ENCODE measurements at regions not wholly inside any gene's neighbourhood (a gene's known extent, or its start where the extent isn't known, plus 50 kb on each side); places are given as distances from the start of the nearest gene placed in this dataset.
"Not testable (repeated sequence)": the region's sequence is repeated elsewhere in the genome, so short reads cannot be mapped to it uniquely, and the experiment has no call there.

DNA sequence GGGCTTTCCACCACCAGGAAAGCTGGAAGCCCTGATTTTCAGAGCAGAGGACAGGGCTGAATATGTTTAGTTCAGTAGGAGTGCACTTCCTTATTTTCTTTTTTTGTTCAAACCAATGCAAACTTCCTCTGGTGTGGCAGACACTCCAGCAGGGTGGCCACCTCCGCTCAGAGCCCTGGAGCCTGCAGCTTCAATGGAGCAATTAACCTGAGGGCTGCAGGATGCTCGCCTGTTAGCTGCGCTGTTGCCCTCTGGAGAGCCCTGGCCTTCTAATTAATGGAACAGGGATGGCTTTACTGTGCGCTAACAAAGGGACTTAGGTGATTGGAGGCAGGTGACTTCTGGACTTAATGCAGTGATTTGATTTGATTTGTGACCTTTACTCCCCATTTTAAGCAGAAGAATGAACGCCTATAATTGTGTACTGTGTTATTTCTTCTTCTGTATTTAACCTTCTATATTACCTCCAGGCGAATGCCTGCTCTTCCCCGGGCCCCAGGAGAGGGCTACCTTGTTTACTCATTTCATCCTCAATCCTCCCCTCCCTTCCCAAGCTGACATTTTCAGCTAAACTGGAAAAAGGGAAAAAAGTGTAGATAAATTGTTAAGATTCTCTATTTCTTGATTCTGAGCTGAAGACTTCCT, 123.0 kb upstream of the CTBP2 start:
- DNase-seq (ENCODE audit: low spot score): peak; percentile 16

DNA sequence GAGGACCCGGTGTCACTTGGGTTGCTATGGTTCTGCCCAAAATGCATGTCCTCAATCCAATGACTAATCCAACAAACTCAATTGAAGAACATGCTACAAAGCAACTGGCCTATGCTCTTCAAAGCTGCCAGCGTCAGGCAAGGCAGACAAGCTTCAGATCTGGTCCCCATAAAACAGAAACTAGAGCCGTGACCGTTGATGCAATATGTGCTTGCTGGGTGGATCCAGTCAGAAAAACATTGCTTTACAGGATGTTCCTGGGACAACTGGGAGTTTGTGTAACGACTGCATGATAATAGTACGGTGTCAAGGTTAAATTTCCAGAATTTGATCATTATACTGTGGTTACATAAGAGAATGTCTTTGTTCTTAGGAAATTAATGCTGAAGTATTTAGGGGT, 120.7 kb upstream of the CTBP2 start:
- no peak for DNase-seq (ENCODE audit: low spot score)

DNA sequence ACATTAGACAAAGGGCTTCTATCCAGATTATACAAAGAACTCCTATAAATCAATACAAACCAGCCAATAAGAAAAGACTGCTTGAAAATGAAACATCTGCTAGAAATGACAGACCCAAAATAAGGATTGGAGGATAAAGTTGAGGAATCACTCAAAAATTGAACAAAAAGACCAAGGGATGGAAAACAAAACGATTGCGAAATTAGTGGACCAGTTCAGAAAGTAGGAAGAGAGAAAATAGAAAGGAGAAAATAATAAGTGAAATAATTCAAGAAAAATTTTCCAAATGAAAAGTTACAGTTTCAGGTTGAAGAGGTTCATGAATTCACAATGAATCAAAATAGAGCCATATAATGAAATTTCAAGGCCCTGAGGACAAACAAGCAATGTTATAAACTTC, 115.8 kb upstream of the CTBP2 start:
- DNase-seq (ENCODE audit: low spot score): no peak

DNA sequence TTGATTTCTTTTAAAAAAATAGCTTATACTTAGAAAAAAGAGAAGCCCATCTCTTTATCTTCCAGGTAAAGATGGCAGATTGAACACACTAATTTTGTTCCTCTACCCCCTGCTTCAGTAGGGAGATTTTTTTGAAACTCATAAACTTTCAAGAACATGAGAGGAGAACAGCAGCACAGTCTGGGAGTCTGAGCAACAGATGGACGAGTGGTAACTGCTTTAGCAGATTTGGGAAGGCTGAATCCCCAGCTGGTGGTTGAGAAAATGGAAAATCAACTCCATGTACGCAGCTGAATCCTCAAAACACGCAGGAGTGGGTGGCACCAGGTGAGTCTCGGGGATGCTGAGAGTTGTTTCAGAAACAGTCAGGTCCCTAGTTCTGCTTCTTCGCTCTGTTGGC, 114.6 kb upstream of the CTBP2 start:
- DNase-seq (ENCODE audit: low spot score): no peak

DNA sequence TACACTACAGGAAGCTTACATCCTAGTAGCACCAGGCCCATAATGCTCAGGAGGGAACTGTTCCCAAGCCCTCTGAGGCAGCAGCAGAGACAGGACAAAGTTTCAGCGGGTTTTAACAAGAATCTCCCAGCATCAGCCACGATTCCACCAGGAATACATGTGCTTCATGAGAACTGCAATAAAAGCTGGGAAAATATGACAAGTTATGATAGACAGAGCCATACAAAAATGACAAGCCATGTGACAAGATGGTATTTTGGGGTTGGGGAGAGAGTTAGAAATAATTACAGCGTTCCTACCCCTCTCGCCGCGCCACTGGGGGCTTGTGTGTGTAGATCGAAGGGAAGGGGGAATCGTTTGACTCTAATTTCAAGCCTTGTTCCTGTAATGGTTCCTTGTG, 112.7 kb upstream of the CTBP2 start:
- DNase-seq (ENCODE audit: low spot score): no peak

DNA sequence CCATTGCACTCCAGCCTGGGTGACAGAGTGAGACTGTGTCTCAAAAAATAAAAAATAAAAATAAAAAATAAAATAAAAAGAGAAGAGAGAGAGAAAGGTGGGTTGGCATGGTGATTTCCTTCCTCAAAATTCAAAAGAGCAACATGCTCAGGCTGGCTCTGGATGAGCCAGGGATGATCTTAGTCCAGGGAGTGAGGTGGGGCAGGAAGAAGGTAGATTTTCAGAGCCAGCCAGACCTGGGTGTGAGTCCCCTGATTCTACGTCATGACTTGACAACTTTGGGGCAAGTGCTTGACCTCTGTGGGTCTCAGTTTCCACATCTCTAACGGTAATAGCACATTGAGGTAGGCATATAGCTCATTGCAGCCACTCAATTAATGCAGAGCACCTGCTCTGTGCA, 109.4 kb upstream of the CTBP2 start:
- DNase-seq (ENCODE audit: low spot score): no peak

DNA sequence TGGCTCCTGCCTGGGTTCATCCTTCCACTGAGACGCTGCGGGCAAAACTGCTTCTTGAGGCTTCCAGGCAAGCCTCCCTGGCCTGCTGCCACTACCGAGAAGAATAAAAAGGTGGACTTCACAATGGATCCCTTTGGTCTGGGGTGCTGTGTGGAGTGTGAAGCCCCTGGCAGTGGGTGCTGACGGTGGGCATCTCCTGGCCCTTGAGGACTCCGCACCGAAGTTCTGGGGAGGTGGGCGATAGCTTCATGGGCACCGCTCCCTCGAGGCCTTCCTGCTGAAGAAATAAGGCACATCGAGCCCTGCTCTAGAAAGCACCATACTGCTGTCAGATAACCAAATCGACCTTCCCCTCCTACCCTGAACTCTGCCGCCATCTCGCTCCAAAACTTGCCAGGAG, 106.6 kb upstream of the CTBP2 start:
- no peak for DNase-seq (ENCODE audit: low spot score)

DNA sequence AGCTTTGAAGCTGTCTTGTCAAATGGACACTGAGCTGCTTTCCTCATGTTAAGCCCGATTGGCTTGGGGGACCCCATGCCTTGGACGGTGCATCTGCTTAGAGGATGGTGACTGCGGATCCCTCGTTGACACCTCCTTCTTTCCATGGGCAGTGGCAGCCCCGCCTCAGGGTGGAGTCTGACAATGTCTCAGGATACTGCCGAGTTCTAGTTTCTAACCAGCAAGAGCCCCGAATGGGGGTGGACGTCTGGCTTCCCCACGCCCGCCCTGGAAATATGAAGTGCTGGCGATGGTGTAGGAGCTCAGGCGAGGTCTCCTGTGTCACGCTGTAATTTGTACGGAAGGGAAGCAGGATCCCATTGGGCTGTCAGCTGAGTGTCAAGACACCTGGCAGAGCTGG, 106.2 kb upstream of the CTBP2 start:
- no peak for DNase-seq (ENCODE audit: low spot score)

GRCh38 chr10:125265579-125265955, 105.2 kb upstream of the CTBP2 start:
- no peak for DNase-seq (ENCODE audit: low spot score)

DNA sequence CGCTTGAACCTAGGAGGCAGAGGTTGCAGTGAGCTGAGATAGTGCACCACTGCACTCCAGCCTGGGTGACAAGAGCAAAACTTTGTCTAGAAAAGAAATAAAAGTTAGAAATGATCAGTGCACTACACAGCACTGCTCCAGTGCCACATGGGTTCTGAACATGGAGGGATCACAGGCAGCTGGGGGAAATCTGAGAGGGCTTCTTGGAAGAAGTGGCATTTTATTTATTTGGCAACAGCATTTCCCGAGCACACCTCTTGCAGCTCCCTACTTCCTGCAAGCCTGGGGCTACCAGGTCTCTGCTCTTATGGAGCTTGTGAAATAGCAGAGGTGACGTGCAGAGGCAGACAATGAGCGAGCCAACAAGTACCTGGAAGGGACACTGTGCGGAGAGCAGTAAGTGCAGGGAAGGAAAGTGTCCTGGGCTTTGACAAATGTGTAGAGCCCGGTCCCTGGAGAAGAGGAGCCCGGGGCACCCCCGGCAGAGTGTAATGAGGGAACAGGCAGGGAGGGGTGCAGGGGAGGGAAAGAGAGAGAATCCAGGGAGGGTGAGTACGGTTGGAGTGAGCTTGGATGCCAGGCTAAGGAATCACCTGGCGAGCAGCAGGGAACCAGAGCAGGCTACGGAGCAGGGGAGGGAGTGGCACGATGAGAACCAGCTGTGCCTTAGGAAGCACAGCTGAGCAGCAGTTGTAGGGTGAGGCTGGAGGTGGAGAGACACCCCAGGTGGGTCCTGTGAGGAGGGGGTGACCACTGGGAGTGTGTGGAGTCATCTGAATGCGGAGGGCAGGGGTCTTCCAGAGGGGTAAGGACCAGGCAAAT, 104.6 kb upstream of the CTBP2 start:
- DNase-seq (ENCODE audit: low spot score): no peak

DNA sequence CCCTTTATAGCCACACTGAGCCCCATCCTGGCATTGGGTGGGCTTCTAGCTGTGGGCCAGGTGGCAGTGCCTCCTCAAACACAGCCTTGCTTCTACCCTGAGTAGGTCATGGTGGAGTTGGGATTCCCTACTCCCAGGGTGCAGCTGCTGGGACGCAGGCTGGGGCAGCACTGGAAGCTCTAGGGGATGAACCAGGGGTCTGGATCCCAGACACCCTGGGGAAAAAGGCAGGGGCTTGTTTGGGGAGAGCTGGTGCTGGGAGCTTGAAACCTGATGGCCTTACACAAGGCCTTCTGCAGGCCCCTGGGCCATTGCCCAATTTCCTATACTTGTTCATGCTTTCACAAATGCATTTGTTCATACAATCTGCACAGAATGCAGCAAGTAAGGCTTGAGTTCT, 103.7 kb upstream of the CTBP2 start:
- no peak for DNase-seq (ENCODE audit: low spot score)

- DNase-seq (ENCODE audit: low spot score): no peak
Measured at GRCh38 chr10:125263551-125263950, 103.2 kb upstream of the CTBP2 start.

DNA sequence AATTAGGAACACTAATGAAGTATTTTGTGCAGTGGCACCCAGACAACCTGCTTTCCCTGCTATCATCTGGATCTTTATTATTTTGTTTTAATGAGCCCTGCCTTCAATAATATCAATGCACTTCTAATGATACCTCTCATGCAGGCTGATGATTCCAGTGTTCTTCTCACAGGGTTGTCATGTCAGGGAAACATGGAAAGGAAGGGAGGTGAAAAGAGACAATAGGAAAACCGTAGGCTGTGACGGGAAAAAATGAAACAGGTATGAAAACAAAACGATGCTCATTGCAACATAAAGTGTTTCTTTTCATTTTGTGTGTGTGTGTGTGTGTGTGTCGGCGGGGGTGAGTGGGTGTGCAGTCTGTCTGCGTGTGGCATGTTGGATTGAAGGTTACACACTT, 102.6 kb upstream of the CTBP2 start:
- no peak for DNase-seq (ENCODE audit: low spot score)

- no peak for DNase-seq (ENCODE audit: low spot score)
Measured at GRCh38 chr10:125262409-125262808, 102.0 kb upstream of the CTBP2 start.

GRCh38 chr10:125261491-125262186, 101.3 kb upstream of the CTBP2 start:
- no peak for DNase-seq (ENCODE audit: low spot score)

- DNase-seq (ENCODE audit: low spot score): no peak
Measured at GRCh38 chr10:125260260-125260659, 99.9 kb upstream of the CTBP2 start.

DNA sequence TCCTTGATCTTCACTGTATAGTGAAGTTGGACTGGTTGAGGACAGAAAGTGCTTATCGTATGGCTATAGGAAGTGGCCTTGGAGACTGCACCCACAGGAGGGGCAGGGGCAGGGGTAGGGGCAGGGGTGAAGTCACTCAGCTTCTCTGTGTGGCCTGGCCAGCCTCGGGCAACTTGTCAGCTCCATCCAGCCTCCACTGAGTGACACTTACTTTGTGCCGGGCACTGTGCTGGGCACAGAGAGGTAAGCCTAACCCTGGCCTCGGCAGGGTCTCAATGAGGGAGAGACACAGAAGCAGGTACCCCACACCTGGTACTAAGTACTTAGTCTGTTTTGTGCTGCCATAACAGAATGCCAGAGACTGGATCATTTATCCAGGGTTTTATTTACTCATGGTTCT, 99.3 kb upstream of the CTBP2 start:
- no peak for DNase-seq (ENCODE audit: low spot score)

DNA sequence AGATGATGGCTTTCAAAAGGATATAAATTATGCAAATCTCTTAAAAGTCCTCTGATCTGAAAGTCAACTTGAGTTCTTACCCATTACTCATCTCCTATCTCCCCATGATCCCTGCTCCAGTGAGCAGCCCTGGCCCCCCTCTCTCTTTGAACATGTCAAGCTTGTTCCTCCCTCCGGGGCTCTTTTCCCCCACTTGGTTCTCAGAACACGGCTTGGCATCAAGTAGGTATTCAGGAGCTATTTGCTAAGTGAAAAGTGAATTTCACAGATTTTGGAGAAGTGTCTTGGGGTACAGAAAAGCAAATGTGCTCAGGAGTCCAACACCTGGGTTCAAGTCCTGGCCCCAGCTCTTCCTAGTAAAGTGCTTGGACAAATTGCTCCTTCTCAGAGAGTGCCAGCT, 98.3 kb upstream of the CTBP2 start:
- DNase-seq (ENCODE audit: low spot score): no peak

- DNase-seq (ENCODE audit: low spot score): no peak
Measured at GRCh38 chr10:125257521-125258108, 97.3 kb upstream of the CTBP2 start.

- DNase-seq (ENCODE audit: low spot score): no peak
Measured at GRCh38 chr10:125256026-125256425, 95.7 kb upstream of the CTBP2 start.

GRCh38 chr10:125252937-125253336, 92.6 kb upstream of the CTBP2 start:
- DNase-seq (ENCODE audit: low spot score): no peak

- not testable (repeated sequence) for DNase-seq (ENCODE audit: low spot score)
Measured at GRCh38 chr10:125250834-125251233, 90.5 kb upstream of the CTBP2 start.
